MM.1S (cell line): ENCODE measurements at regions not wholly inside any gene's neighbourhood (a gene's known extent, or its start where the extent isn't known, plus 50 kb on each side); places are given as distances from the start of the nearest gene placed in this dataset.
A peak's percentile ranks its signal among the peaks of the same experiment; 100 is the strongest.

Source experiments
- DNase-seq: peaks from one replicate; pipeline ENCODE4 v3.0.0-alpha.2; 2015
- H2AFZ ChIP-seq: fragments of 300-600 bp; sonication (generic); 2 replicates; pipeline ENCODE4 v1.6.0; 2016; ENCODE audit warnings: antibody characterized with exemption, low read length
- H3F3A ChIP-seq: fragments of 300-600 bp; sonication (generic); 2 replicates; pipeline ENCODE4 v1.6.1; 2016; ENCODE audit warnings: mild to moderate bottlenecking, antibody characterized with exemption, low read length, moderate library complexity, mixed read lengths; ENCODE audit not compliant: insufficient read depth
- H3K27ac ChIP-seq: fragments of 300-600 bp; sonication (generic); 2 replicates; pipeline ENCODE4 v1.5.1; 2016; ENCODE audit warnings: mild to moderate bottlenecking, low read length
- H3K27me3 ChIP-seq: fragments of 300-600 bp; sonication (generic); replicated peaks from 2 replicates; pipeline ENCODE4 v1.6.0; 2016; ENCODE audit warnings: low read length; ENCODE audit not compliant: insufficient read depth
- H3K36me3 ChIP-seq: fragments of 300-600 bp; sonication (generic); replicated peaks from 2 replicates; pipeline ENCODE4 v1.6.1; 2016; ENCODE audit warnings: mild to moderate bottlenecking, low read length, mixed read lengths; ENCODE audit not compliant: insufficient read depth
- H3K4me1 ChIP-seq: fragments of 300-600 bp; sonication (generic); 2 replicates; pipeline ENCODE4 v1.6.1; 2016; ENCODE audit warnings: low read length, mixed read lengths
- H3K4me2 ChIP-seq: fragments of 300-600 bp; sonication (generic); 2 replicates; pipeline ENCODE4 v1.6.0; 2016; ENCODE audit warnings: low read depth, low read length
- H3K4me3 ChIP-seq: fragments of 300-600 bp; sonication (generic); 2 replicates; pipeline ENCODE4 v1.5.1; 2016; ENCODE audit warnings: low read length, mixed read lengths
- H3K79me2 ChIP-seq: fragments of 300-600 bp; sonication (generic); 2 replicates; pipeline ENCODE4 v1.6.1; 2016; ENCODE audit warnings: mixed run types, low read length, mixed read lengths
- H3K9ac ChIP-seq: fragments of 300-600 bp; sonication (generic); 2 replicates; pipeline ENCODE4 v1.6.1; 2016; ENCODE audit warnings: low read length, mixed read lengths
- H3K9me2 ChIP-seq: fragments of 300-600 bp; sonication (generic); replicated peaks from 2 replicates; pipeline ENCODE4 v1.6.1; 2016; ENCODE audit warnings: mild to moderate bottlenecking, low read length, mixed read lengths; ENCODE audit not compliant: insufficient read depth
- H3K9me3 ChIP-seq: fragments of 300-600 bp; sonication (generic); replicated peaks from 2 replicates; pipeline ENCODE4 v1.6.1; 2016; ENCODE audit warnings: mild to moderate bottlenecking, low read length, mixed read lengths; ENCODE audit not compliant: insufficient read depth
- H4K20me1 ChIP-seq: fragments of 300-600 bp; sonication (generic); 2 replicates; pipeline ENCODE4 v1.6.1; 2016; ENCODE audit warnings: mild to moderate bottlenecking, low read length, moderate library complexity, mixed read lengths; ENCODE audit not compliant: insufficient read depth
- EZH2 ChIP-seq: fragments of 300-600 bp; sonication (generic); optimal IDR thresholded peaks from 2 replicates; pipeline ENCODE3; 2017; ENCODE audit warnings: low read depth, mild to moderate bottlenecking, antibody characterized with exemption, low read length, mixed read lengths
- EZH2phosphoT487 ChIP-seq: fragments of 300-600 bp; sonication (generic); IDR thresholded peaks from 2 replicates; pipeline ENCODE4 v1.6.1; 2018; ENCODE audit warnings: antibody characterized with exemption, low read length
- TF ChIP-seq, protein P1 (sequence below): fragments of 300-600 bp; sonication (generic); IDR thresholded peaks from 2 replicates; pipeline ENCODE4 v1.5.1; 2016; ENCODE audit warnings: antibody characterized with exemption, low read length, mixed read lengths

DNA sequence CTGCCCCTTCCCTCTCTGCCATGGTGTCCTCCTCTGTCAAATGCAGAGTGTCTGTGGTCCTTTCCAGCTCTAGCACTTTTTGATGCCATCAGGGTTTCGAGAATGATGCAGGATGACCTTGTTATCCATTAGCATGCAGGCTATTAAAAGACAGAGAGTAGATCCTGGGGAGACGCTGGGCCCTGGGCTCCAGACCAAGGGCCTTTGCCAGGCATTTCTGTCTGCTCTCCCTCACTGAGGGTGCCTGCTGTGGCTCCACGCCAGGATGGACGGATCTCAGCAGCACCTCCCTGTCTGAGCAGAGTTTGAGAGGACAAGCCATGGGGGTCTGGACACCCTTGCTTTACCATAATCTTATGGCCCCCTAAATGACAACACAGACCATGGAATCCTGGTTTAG lies 110.8 kb upstream of the CD82 start:
- Histone ChIP-seq H3K9ac (no peak overlapping the region), H3K27me3 (no peaks in the 10 kb centered on the region), H3K36me3 (no peaks in the 10 kb centered on the region), H3K27ac (no peak overlapping the region), H3K9me3 (no peaks in the 10 kb centered on the region), H3K4me1 (no peaks in the 10 kb centered on the region), H3K4me2 (no peak overlapping the region), H3F3A (no peaks in the 10 kb centered on the region), H3K4me3 (no peak overlapping the region), H2AFZ (no peak overlapping the region), H3K79me2 (no peaks in the 10 kb centered on the region), H4K20me1 (no peaks in the 10 kb centered on the region), H3K9me2 (no peaks in the 10 kb centered on the region)
- no peak for DNase-seq
- TF ChIP-seq EZH2phosphoT487 (no peak), EZH2 (no peak)
- TF ChIP-seq, protein P1, sequence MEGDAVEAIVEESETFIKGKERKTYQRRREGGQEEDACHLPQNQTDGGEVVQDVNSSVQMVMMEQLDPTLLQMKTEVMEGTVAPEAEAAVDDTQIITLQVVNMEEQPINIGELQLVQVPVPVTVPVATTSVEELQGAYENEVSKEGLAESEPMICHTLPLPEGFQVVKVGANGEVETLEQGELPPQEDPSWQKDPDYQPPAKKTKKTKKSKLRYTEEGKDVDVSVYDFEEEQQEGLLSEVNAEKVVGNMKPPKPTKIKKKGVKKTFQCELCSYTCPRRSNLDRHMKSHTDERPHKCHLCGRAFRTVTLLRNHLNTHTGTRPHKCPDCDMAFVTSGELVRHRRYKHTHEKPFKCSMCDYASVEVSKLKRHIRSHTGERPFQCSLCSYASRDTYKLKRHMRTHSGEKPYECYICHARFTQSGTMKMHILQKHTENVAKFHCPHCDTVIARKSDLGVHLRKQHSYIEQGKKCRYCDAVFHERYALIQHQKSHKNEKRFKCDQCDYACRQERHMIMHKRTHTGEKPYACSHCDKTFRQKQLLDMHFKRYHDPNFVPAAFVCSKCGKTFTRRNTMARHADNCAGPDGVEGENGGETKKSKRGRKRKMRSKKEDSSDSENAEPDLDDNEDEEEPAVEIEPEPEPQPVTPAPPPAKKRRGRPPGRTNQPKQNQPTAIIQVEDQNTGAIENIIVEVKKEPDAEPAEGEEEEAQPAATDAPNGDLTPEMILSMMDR, result no peak

DNA sequence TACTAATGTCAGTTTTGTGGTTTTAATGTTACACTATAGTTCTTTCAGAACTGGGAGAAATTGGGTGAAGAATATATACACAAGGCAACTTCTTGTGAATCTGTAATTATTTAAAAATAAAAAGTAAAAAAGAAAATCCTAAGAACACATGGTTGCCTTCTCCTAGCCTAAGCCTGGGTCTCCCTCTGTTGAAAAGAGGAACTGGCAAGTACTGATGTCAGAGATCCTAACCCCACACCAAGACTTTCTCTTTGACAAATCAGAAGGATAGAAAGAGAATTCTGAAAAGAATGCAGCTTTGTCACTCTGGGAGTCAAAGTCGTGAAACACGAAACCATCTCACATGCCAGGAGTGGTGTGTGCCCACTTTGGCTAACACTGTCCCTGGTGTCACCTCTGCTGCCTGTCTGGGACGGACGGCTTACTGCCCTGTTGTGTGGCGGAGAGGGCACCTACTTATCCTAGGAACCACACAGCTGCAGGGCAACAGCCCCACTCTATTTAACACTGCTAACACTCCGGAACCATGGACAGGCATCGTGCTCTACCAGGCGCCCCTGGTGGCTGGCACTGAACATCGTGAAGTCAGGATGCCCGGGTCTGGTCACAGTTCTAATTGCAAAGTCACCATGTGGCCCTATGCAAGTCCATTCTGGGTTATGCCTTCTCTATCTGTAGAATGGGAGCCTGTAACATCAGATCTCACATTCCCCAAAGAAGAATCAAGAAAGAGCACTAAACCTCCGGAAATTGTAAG lies 108.7 kb upstream of the CD82 start:
- Histone ChIP-seq H3K27ac (no peak overlapping the region), H2AFZ (no peak overlapping the region)
- DNase-seq, result no peak

DNA sequence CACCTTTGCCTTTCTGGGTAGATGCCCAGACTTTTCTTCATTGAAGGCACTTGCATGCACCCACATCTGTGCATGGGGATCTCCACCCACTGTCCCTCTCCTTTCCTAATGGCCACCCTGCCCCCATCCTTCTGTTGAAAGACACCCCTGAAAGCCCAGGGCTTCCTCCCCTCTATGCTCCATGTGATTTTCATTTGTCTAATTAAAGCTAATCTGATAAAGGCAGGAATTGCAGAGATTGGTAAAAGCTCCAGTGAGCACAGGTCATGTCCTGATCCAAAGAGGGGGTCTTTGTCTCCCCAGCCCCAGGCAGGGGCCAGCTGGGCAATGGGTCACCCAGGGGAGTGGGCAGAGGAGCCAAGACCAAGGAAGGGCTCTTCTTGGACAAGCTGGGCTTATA lies 107.6 kb upstream of the CD82 start:
- Histone ChIP-seq H3K4me1 (no peaks in the 10 kb centered on the region), H3K27ac (no peak overlapping the region), H4K20me1 (no peaks in the 10 kb centered on the region)

More for the DNA sequence above, 108.7 kb upstream of the CD82 start:
- Histone ChIP-seq H3K4me1 (no peaks in the 10 kb centered on the region), H3K4me3 (no peak overlapping the region), H3K36me3 (no peaks in the 10 kb centered on the region), H3F3A (no peaks in the 10 kb centered on the region), H3K9ac (no peak overlapping the region), H3K79me2 (no peaks in the 10 kb centered on the region), H3K27me3 (no peaks in the 10 kb centered on the region), H4K20me1 (no peaks in the 10 kb centered on the region), H3K9me3 (no peaks in the 10 kb centered on the region), H3K4me2 (no peak overlapping the region), H3K9me2 (no peaks in the 10 kb centered on the region)
- TF ChIP-seq EZH2phosphoT487, result no peak
- TF ChIP-seq, protein P1, result peak; percentile 33

More for the DNA sequence above, 107.6 kb upstream of the CD82 start:
- Histone ChIP-seq H3K36me3 (no peaks in the 10 kb centered on the region), H3K9me2 (no peaks in the 10 kb centered on the region), H3K27me3 (no peaks in the 10 kb centered on the region), H3K79me2 (no peaks in the 10 kb centered on the region), H3F3A (no peaks in the 10 kb centered on the region), H3K9me3 (no peaks in the 10 kb centered on the region), H2AFZ (no peak overlapping the region), H3K4me3 (no peak overlapping the region), H3K4me2 (no peak overlapping the region), H3K9ac (no peak overlapping the region)
- DNase-seq, result no peak
- TF ChIP-seq EZH2phosphoT487, result no peak
- TF ChIP-seq EZH2, result no peak
- TF ChIP-seq, protein P1, result no peak
